A673 (cell line): ENCODE measurements at regions not wholly inside any gene's neighbourhood (a gene's known extent, or its start where the extent isn't known, plus 50 kb on each side); places are given as distances from the start of the nearest gene placed in this dataset.

ENCODE experiments used
- BruUV-seq: library from RNA; stranded (reverse); fragments of 400-500 nt; replicated peaks from 2 replicates; lab custom pipeline; 2021; lab: Mats Ljungman, UMichigan
- CTCF ChIA-PET: fragments of 300-600 bp; sonication (Branson Sonifier 250); formaldehyde crosslinking; loops from one replicate; lab custom pipeline; 2022; ENCODE audit warnings: antibody characterized with exemption; lab: Charles Lee
- POLR2A ChIA-PET: fragments of 300-600 bp; sonication (Branson Sonifier 250); formaldehyde crosslinking; loops from one replicate; lab custom pipeline; 2022; ENCODE audit warnings: antibody characterized with exemption; ENCODE audit not compliant: low non-redundant PET; lab: Charles Lee
- DNase-seq: peaks from one replicate; pipeline ENCODE4 v3.0.0-alpha.2; 2015; ENCODE audit warnings: low spot score
- H3K27ac ChIP-seq: fragments of 200-600 bp; sonication (generic); 2 replicates; pipeline ENCODE4 v1.5.1; 2016; ENCODE audit warnings: mixed run types, low read depth, mild to moderate bottlenecking, mixed read lengths, antibody characterized with exemption, low read length; ENCODE audit not compliant: poor library complexity, severe bottlenecking
- H3K27me3 ChIP-seq: fragments of 200-600 bp; sonication (generic); replicated peaks from 2 replicates; pipeline ENCODE4 v1.6.1; 2017; ENCODE audit warnings: mixed run types, low read depth, mild to moderate bottlenecking, mixed read lengths, antibody characterized with exemption, low read length; ENCODE audit not compliant: insufficient read depth, poor library complexity
- H3K36me3 ChIP-seq: fragments of 200-600 bp; sonication (generic); 2 replicates; pipeline ENCODE4 v1.6.1; 2016; ENCODE audit warnings: mixed run types, mild to moderate bottlenecking, mixed read lengths, antibody characterized with exemption, low read length; ENCODE audit not compliant: insufficient read depth, poor library complexity, severe bottlenecking
- H3K4me1 ChIP-seq: fragments of 200-600 bp; sonication (generic); 2 replicates; pipeline ENCODE4 v1.6.1; 2017; ENCODE audit warnings: mixed run types, mild to moderate bottlenecking, mixed read lengths, antibody characterized with exemption, low read length; ENCODE audit not compliant: insufficient read depth, poor library complexity, severe bottlenecking
- H3K4me3 ChIP-seq: fragments of 200-600 bp; sonication (generic); 2 replicates; pipeline ENCODE4 v1.5.1; 2016; ENCODE audit warnings: low read depth, mixed run types, mild to moderate bottlenecking, mixed read lengths, low read length; ENCODE audit not compliant: poor library complexity, severe bottlenecking
- H3K9me3 ChIP-seq: fragments of 200-600 bp; sonication (generic); 2 replicates; pipeline ENCODE4 v1.6.1; 2016; ENCODE audit warnings: mixed run types, low read depth, mild to moderate bottlenecking, mixed read lengths, antibody characterized with exemption, low read length; ENCODE audit not compliant: poor library complexity, severe bottlenecking
- CTCF ChIP-seq: fragments of 300-800, 200-600 bp; sonication (generic); conservative IDR thresholded peaks from 2 replicates; pipeline ENCODE4 v1.5.1; 2017; ENCODE audit warnings: low read depth, mild to moderate bottlenecking, antibody characterized with exemption, low read length, moderate library complexity, mixed read lengths
- EZH2 ChIP-seq: fragments of 200-600 bp; sonication (generic); IDR thresholded peaks from 2 replicates; pipeline ENCODE4 v1.6.1; 2017; ENCODE audit warnings: borderline replicate concordance, low read depth, mild to moderate bottlenecking, mixed read lengths, antibody characterized with exemption, low read length; ENCODE audit not compliant: poor library complexity, severe bottlenecking
- intact Hi-C: fragments of 100-400 bp; cut with micrococcal nuclease; formaldehyde crosslinking; loops from one replicate; pipeline ENCODE4 v1.10.0; 2022; ENCODE audit not compliant: unreplicated experiment

- Histone ChIP-seq H3K9me3 (no peaks in the 10 kb centered on the region), H3K36me3 (no peaks in the 10 kb centered on the region), H3K27ac (no peak overlapping the region), H3K27me3 (no peaks in the 10 kb centered on the region), H3K4me1 (peaks cover 7% of the 10 kb centered on the region), H3K4me3 (no peak overlapping the region)
- TF ChIP-seq CTCF (no peak), EZH2 (no peak)
- POLR2A ChIA-PET, result no interaction called here
- intact Hi-C loops, result loop anchor here (10.0 kb wide), 1 partner anchor 90 kb away; no protein-coding TSS in a partner anchor
- CTCF ChIA-PET, result no interaction called here
- BruUV-seq, result no TSS peak
- no peak for DNase-seq
These were observed 757.0 kb downstream of the CDH11 start for GRCh38 chr16:64364894-64365293.

DNA sequence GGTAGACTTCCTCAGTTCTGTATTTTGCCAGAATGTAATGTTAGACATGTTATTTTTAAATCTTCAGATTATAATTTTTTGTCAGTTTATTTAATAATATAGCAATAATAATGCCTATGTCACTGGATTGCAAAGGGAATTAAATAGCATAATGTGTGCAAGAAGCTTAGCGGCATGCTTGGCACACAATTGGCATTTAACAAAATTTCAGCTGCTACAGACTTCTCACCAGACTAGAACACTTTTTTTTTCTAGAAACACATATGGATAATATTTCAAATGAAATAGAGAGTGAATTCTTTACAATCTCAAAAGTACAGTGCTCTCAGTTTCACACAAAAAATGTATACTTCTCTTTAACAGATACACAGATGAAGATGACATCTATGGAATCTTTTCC is 757.4 kb downstream of the CDH11 start:
- ChIA-PET CTCF (no interaction called here), POLR2A (no interaction called here)
- TF ChIP-seq CTCF (no peak), EZH2 (no peak)
- peaks cover 7% of the 10 kb centered on the region for H3K4me1 ChIP-seq
- DNase-seq, result no peak
- H3K36me3 ChIP-seq, result no peaks in the 10 kb centered on the region
- H3K27ac ChIP-seq, result no peak overlapping the region
- no peaks in the 10 kb centered on the region for H3K9me3 ChIP-seq
- intact Hi-C loops, result loop anchor here (10.0 kb wide), 1 partner anchor 90 kb away; no protein-coding TSS in a partner anchor
- no peak overlapping the region for H3K4me3 ChIP-seq
- no peaks in the 10 kb centered on the region for H3K27me3 ChIP-seq
- BruUV-seq, result no TSS peak

DNA sequence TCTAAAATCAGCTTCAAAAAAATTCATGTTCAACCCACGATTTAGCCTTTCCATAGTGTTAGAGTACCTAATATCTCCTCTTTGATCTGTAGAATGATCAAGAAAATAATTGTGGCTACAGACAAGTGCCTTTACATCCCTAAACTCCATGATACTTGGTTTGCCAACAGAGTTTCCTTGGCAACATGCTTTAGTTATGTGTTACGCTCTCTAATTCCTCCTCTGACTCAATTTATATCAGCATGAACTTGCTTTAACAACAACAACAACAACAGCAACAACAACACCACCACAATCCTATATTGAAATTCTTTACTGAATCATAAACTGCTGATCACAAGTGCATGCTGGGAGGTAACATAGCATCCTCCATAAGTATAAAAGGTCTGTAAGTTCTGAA is 757.8 kb downstream of the CDH11 start:
- Histone ChIP-seq H3K27ac (no peak overlapping the region), H3K27me3 (no peaks in the 10 kb centered on the region), H3K36me3 (no peaks in the 10 kb centered on the region), H3K4me3 (no peak overlapping the region), H3K4me1 (peaks cover 7% of the 10 kb centered on the region), H3K9me3 (no peaks in the 10 kb centered on the region)
- ChIA-PET CTCF (no interaction called here), POLR2A (no interaction called here)
- TF ChIP-seq EZH2, result no peak
- TF ChIP-seq CTCF, result no peak
- no peak for DNase-seq
- intact Hi-C loops, result loop anchor here (10.0 kb wide), 1 partner anchor 91 kb away; no protein-coding TSS in a partner anchor
- no TSS peak for BruUV-seq
